ENCODE measurements at regions not wholly inside any gene's neighbourhood (a gene's known extent, or its start where the extent isn't known, plus 50 kb on each side); places are given as distances from the start of the nearest gene placed in this dataset.

GRCh38 chr3:168583977-168584376 is 488.3 kb upstream of the GOLIM4 start:
- no peak for DNase-seq (ENCODE audit: low read depth in 3 of 3)

GRCh38 chr3:168582503-168582902 is 486.8 kb upstream of the GOLIM4 start:
- DNase-seq (ENCODE audit: low read depth in 3 of 3), result no peak

GRCh38 chr3:168581771-168582225 is 486.1 kb upstream of the GOLIM4 start:
- no peak for DNase-seq (ENCODE audit: low read depth in 3 of 3)

GRCh38 chr3:168579010-168579409 is 483.3 kb upstream of the GOLIM4 start:
- no peak for DNase-seq (ENCODE audit: low read depth in 3 of 3)

GRCh38 chr3:168575750-168576149 is 480.0 kb upstream of the GOLIM4 start:
- no peak for DNase-seq (ENCODE audit: low read depth in 3 of 3)

- no peak for DNase-seq (ENCODE audit: low read depth in 3 of 3)
These were observed 478.9 kb upstream of the GOLIM4 start for GRCh38 chr3:168574455-168575158.

- no peak for DNase-seq (ENCODE audit: low read depth in 3 of 3)
These were observed 474.9 kb upstream of the GOLIM4 start for GRCh38 chr3:168570404-168571155.

- DNase-seq (ENCODE audit: low read depth in 3 of 3), result no peak
These were observed 463.1 kb upstream of the GOLIM4 start for GRCh38 chr3:168558728-168559411.

- DNase-seq (ENCODE audit: low read depth in 3 of 3), result no peak
These were observed 456.5 kb upstream of the GOLIM4 start for GRCh38 chr3:168552251-168552650.

GRCh38 chr3:168548719-168549118 is 453.0 kb upstream of the GOLIM4 start:
- no peak for DNase-seq (ENCODE audit: low read depth in 3 of 3)

GRCh38 chr3:168546707-168547106 is 451.0 kb upstream of the GOLIM4 start:
- no peak for DNase-seq (ENCODE audit: low read depth in 3 of 3)

GRCh38 chr3:168545591-168545990 is 449.9 kb upstream of the GOLIM4 start:
- DNase-seq (ENCODE audit: low read depth in 3 of 3), result no peak

- no peak for DNase-seq (ENCODE audit: low read depth in 3 of 3)
These were observed 448.6 kb upstream of the GOLIM4 start for GRCh38 chr3:168544097-168544957.

- no peak for DNase-seq (ENCODE audit: low read depth in 3 of 3)
These were observed 445.0 kb upstream of the GOLIM4 start for GRCh38 chr3:168540726-168541125.

- no peak for DNase-seq (ENCODE audit: low read depth in 3 of 3)
These were observed 444.2 kb upstream of the GOLIM4 start for GRCh38 chr3:168539909-168540308.

- no peak for DNase-seq (ENCODE audit: low read depth in 3 of 3)
These were observed 439.0 kb upstream of the GOLIM4 start for GRCh38 chr3:168534761-168535160.

GRCh38 chr3:168533600-168533999 is 437.9 kb upstream of the GOLIM4 start:
- DNase-seq (ENCODE audit: low read depth in 3 of 3), result no peak

- DNase-seq (ENCODE audit: low read depth in 3 of 3), result no peak
These were observed 436.4 kb upstream of the GOLIM4 start for GRCh38 chr3:168532135-168532534.

- DNase-seq (ENCODE audit: low read depth in 3 of 3), result no peak
These were observed 435.4 kb upstream of the GOLIM4 start for GRCh38 chr3:168531116-168531515.

- DNase-seq (ENCODE audit: low read depth in 3 of 3), result no peak
These were observed 428.4 kb upstream of the GOLIM4 start for GRCh38 chr3:168524129-168524528.

GRCh38 chr3:168517249-168518071 is 421.7 kb upstream of the GOLIM4 start:
- no peak for DNase-seq (ENCODE audit: low read depth in 3 of 3)

Measured in stimulated activated CD4-positive, alpha-beta T cell treated with anti-CD3 and anti-CD28 coated beads, TNF-alpha, amount 100 ng/mL, for 48 hours (primary cell).